ENCODE measurements at regions not wholly inside any gene's neighbourhood (a gene's known extent, or its start where the extent isn't known, plus 50 kb on each side); places are given as distances from the start of the nearest gene placed in this dataset.

DNA sequence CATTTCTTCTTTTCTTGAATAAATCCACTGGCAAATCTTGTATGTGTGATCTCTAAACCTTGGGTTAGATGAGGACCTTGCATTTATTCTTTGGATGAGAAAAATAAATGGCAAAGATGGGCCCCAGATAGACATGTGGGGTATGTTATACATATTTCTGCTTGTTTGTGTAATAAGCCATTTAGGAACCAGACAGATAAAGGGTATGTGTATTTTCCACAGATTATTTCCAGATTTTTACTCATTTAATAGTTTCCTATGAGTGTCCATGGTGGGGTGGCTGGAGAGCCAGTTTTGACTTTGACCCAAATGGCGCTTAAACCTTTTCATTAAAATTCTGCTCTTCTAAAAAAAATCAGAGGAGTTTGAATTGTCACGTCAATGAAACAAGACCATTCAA lies 102.8 kb downstream of the MYCN start:
- no peak overlapping the region for H3K27ac ChIP-seq (ENCODE audit: low read depth, low read length)
- H3K27me3 Mint-ChIP-seq = no peaks in the 10 kb centered on the region
- H3K4me3 ChIP-seq (ENCODE audit: low read length) = no peak overlapping the region
- H3K9me3 Mint-ChIP-seq = peaks cover 0 to 5% (median 0%) of the 10 kb centered on the region in 5 donors
- no peak overlapping the region for H3K27ac Mint-ChIP-seq
- no peak overlapping the region for H3K4me3 Mint-ChIP-seq
- H3K4me1 ChIP-seq (ENCODE audit: insufficient read depth, low read length) = no peaks in the 10 kb centered on the region
- H3K36me3 ChIP-seq (ENCODE audit: insufficient read depth, low read length) = no peaks in the 10 kb centered on the region
- H3K9me3 ChIP-seq (ENCODE audit: low read length) = no peaks in the 10 kb centered on the region
- ChIA-PET POLR2A (no interaction called here), CTCF (no interaction called here)
- H3K36me3 Mint-ChIP-seq = no peaks in the 10 kb centered on the region
- H3K4me1 Mint-ChIP-seq = no peaks in the 10 kb centered on the region
- no peak for DNase-seq
- no peaks in the 10 kb centered on the region for H3K27me3 ChIP-seq (ENCODE audit: insufficient read depth, low read length, poor library complexity, severe bottlenecking)

- H3K4me1 Mint-ChIP-seq = no peaks in the 10 kb centered on the region
- Histone ChIP-seq H3K9me3 (ENCODE audit: low read length) (no peaks in the 10 kb centered on the region), H3K4me3 (ENCODE audit: low read length) (no peak overlapping the region), H3K27me3 (ENCODE audit: insufficient read depth, low read length, poor library complexity, severe bottlenecking) (no peaks in the 10 kb centered on the region), H3K27ac (ENCODE audit: low read depth, low read length) (no peak overlapping the region), H3K36me3 (ENCODE audit: insufficient read depth, low read length) (no peaks in the 10 kb centered on the region), H3K4me1 (ENCODE audit: insufficient read depth, low read length) (no peaks in the 10 kb centered on the region)
- H3K9me3 Mint-ChIP-seq = peaks cover 0 to 7% (median 0%) of the 10 kb centered on the region in 5 donors
- H3K27me3 Mint-ChIP-seq = no peaks in the 10 kb centered on the region
- H3K36me3 Mint-ChIP-seq = no peaks in the 10 kb centered on the region
- no peak for DNase-seq
- POLR2A ChIA-PET = no interaction called here
- CTCF ChIA-PET = no interaction called here
- peak overlapping the region in 1 of 8 donors; percentile 25 for H3K27ac Mint-ChIP-seq
- H3K4me3 Mint-ChIP-seq = no peak overlapping the region
Measured at GRCh38 chr2:16042201-16042700, 101.9 kb downstream of the MYCN start.

GRCh38 chr2:16040271-16041010 lies 100.1 kb downstream of the MYCN start:
- Mint-ChIP-seq H3K36me3 (no peaks in the 10 kb centered on the region), H3K27me3 (no peaks in the 10 kb centered on the region), H3K27ac (no peak overlapping the region), H3K9me3 (peaks cover 0 to 7% (median 0%) of the 10 kb centered on the region in 5 donors), H3K4me3 (no peak overlapping the region), H3K4me1 (no peaks in the 10 kb centered on the region)
- H3K4me3 ChIP-seq (ENCODE audit: low read length) = no peak overlapping the region
- no peaks in the 10 kb centered on the region for H3K4me1 ChIP-seq (ENCODE audit: insufficient read depth, low read length)
- ChIA-PET CTCF (no interaction called here), POLR2A (no interaction called here)
- DNase-seq = no peak
- no peak overlapping the region for H3K27ac ChIP-seq (ENCODE audit: low read depth, low read length)
- H3K9me3 ChIP-seq (ENCODE audit: low read length) = no peaks in the 10 kb centered on the region
- H3K27me3 ChIP-seq (ENCODE audit: insufficient read depth, low read length, poor library complexity, severe bottlenecking) = no peaks in the 10 kb centered on the region
- no peaks in the 10 kb centered on the region for H3K36me3 ChIP-seq (ENCODE audit: insufficient read depth, low read length)

- no peaks in the 10 kb centered on the region for H3K27me3 ChIP-seq (ENCODE audit: insufficient read depth, low read length, poor library complexity, severe bottlenecking)
- Mint-ChIP-seq H3K27ac (no peak overlapping the region), H3K27me3 (no peaks in the 10 kb centered on the region), H3K9me3 (peaks cover 0 to 7% (median 0%) of the 10 kb centered on the region in 5 donors), H3K4me3 (no peak overlapping the region), H3K36me3 (no peaks in the 10 kb centered on the region), H3K4me1 (no peaks in the 10 kb centered on the region)
- POLR2A ChIA-PET = no interaction called here
- no peak overlapping the region for H3K4me3 ChIP-seq (ENCODE audit: low read length)
- H3K9me3 ChIP-seq (ENCODE audit: low read length) = no peaks in the 10 kb centered on the region
- no peaks in the 10 kb centered on the region for H3K4me1 ChIP-seq (ENCODE audit: insufficient read depth, low read length)
- no peaks in the 10 kb centered on the region for H3K36me3 ChIP-seq (ENCODE audit: insufficient read depth, low read length)
- CTCF ChIA-PET = no interaction called here
- H3K27ac ChIP-seq (ENCODE audit: low read depth, low read length) = no peak overlapping the region
- no peak for DNase-seq
Measured at GRCh38 chr2:16039823-16040222, 99.5 kb downstream of the MYCN start.

GRCh38 chr2:16039055-16039454 lies 98.7 kb downstream of the MYCN start:
- no peaks in the 10 kb centered on the region for H3K27me3 ChIP-seq (ENCODE audit: insufficient read depth, low read length, poor library complexity, severe bottlenecking)
- POLR2A ChIA-PET = no interaction called here
- no peaks in the 10 kb centered on the region for H3K9me3 ChIP-seq (ENCODE audit: low read length)
- no peak overlapping the region for H3K27ac Mint-ChIP-seq
- H3K9me3 Mint-ChIP-seq = peaks cover 0 to 7% (median 0%) of the 10 kb centered on the region in 5 donors
- no peaks in the 10 kb centered on the region for H3K4me1 Mint-ChIP-seq
- DNase-seq = no peak
- CTCF ChIA-PET = no interaction called here
- H3K4me1 ChIP-seq (ENCODE audit: insufficient read depth, low read length) = no peaks in the 10 kb centered on the region
- no peak overlapping the region for H3K4me3 ChIP-seq (ENCODE audit: low read length)
- no peak overlapping the region for H3K27ac ChIP-seq (ENCODE audit: low read depth, low read length)
- no peaks in the 10 kb centered on the region for H3K27me3 Mint-ChIP-seq
- no peaks in the 10 kb centered on the region for H3K36me3 ChIP-seq (ENCODE audit: insufficient read depth, low read length)
- H3K36me3 Mint-ChIP-seq = no peaks in the 10 kb centered on the region
- no peak overlapping the region for H3K4me3 Mint-ChIP-seq

- ChIA-PET POLR2A (no interaction called here), CTCF (no interaction called here)
- Mint-ChIP-seq H3K4me3 (no peak overlapping the region), H3K27ac (no peak overlapping the region), H3K9me3 (peaks cover 0 to 7% (median 0%) of the 10 kb centered on the region in 5 donors), H3K27me3 (no peaks in the 10 kb centered on the region), H3K36me3 (no peaks in the 10 kb centered on the region), H3K4me1 (no peaks in the 10 kb centered on the region)
- no peak for DNase-seq
- Histone ChIP-seq H3K4me3 (ENCODE audit: low read length) (no peak overlapping the region), H3K9me3 (ENCODE audit: low read length) (no peaks in the 10 kb centered on the region), H3K4me1 (ENCODE audit: insufficient read depth, low read length) (no peaks in the 10 kb centered on the region), H3K36me3 (ENCODE audit: insufficient read depth, low read length) (no peaks in the 10 kb centered on the region), H3K27ac (ENCODE audit: low read depth, low read length) (no peak overlapping the region), H3K27me3 (ENCODE audit: insufficient read depth, low read length, poor library complexity, severe bottlenecking) (no peaks in the 10 kb centered on the region)
Measured at GRCh38 chr2:16038621-16039020, 98.3 kb downstream of the MYCN start.

- Histone ChIP-seq H3K36me3 (ENCODE audit: insufficient read depth, low read length) (no peaks in the 10 kb centered on the region), H3K9me3 (ENCODE audit: low read length) (no peaks in the 10 kb centered on the region), H3K27ac (ENCODE audit: low read depth, low read length) (no peak overlapping the region), H3K4me1 (ENCODE audit: insufficient read depth, low read length) (no peaks in the 10 kb centered on the region), H3K4me3 (ENCODE audit: low read length) (no peak overlapping the region), H3K27me3 (ENCODE audit: insufficient read depth, low read length, poor library complexity, severe bottlenecking) (no peaks in the 10 kb centered on the region)
- Mint-ChIP-seq H3K27me3 (no peaks in the 10 kb centered on the region), H3K4me3 (no peak overlapping the region), H3K4me1 (no peaks in the 10 kb centered on the region), H3K9me3 (peaks cover 0 to 4% (median 0%) of the 10 kb centered on the region in 5 donors), H3K27ac (no peak overlapping the region), H3K36me3 (no peaks in the 10 kb centered on the region)
- POLR2A ChIA-PET = no interaction called here
- no peak for DNase-seq
- CTCF ChIA-PET = no interaction called here
Measured at GRCh38 chr2:16037808-16038457, 97.6 kb downstream of the MYCN start.

- H3K4me3 Mint-ChIP-seq = no peak overlapping the region
- no peaks in the 10 kb centered on the region for H3K4me1 Mint-ChIP-seq
- no peak overlapping the region for H3K27ac ChIP-seq (ENCODE audit: low read depth, low read length)
- no peak for DNase-seq
- no peaks in the 10 kb centered on the region for H3K36me3 ChIP-seq (ENCODE audit: insufficient read depth, low read length)
- no peaks in the 10 kb centered on the region for H3K36me3 Mint-ChIP-seq
- H3K27me3 ChIP-seq (ENCODE audit: insufficient read depth, low read length, poor library complexity, severe bottlenecking) = no peaks in the 10 kb centered on the region
- peaks cover 0 to 4% (median 0%) of the 10 kb centered on the region in 5 donors for H3K9me3 Mint-ChIP-seq
- H3K27ac Mint-ChIP-seq = no peak overlapping the region
- H3K4me3 ChIP-seq (ENCODE audit: low read length) = no peak overlapping the region
- POLR2A ChIA-PET = no interaction called here
- H3K9me3 ChIP-seq (ENCODE audit: low read length) = no peaks in the 10 kb centered on the region
- H3K27me3 Mint-ChIP-seq = no peaks in the 10 kb centered on the region
- no peaks in the 10 kb centered on the region for H3K4me1 ChIP-seq (ENCODE audit: insufficient read depth, low read length)
- CTCF ChIA-PET = no interaction called here
Measured at GRCh38 chr2:16036951-16037350, 96.6 kb downstream of the MYCN start.
